HG02588 (cell line): ENCODE measurements at regions not wholly inside any gene's neighbourhood (a gene's known extent, or its start where the extent isn't known, plus 50 kb on each side); places are given as distances from the start of the nearest gene placed in this dataset.

Source experiments
- ATAC-seq: cut with Tn5 transposase; IDR thresholded peaks from one replicate; pipeline ENCODE4 v1.9.1; 2021; ENCODE audit warnings: mild to moderate bottlenecking, moderate library complexity; ENCODE audit not compliant: unreplicated experiment

DNA sequence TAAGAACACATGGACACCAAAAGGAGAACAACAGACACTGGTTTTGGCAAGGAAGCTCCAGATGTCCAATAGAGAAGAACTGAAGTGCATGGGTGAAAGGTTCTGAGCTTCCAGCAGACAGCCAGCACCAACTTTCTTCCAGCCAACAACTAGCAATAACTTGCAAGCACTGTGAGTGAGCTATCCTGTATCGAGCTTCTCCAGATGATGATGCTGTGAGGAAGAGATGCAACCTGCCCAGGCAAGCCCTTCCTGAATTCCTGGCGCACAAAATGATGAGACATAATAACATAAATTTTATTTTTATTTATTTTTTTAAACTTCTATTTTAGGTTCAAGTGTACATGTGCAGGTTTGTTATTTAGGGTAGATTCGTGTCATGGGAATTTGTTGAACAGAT, 692.1 kb downstream of the DNAJB9 start:
- ATAC-seq = no peak

- no peak for ATAC-seq
Observed at GRCh38 chr7:109266610-109267009, 696.9 kb downstream of the DNAJB9 start.

DNA sequence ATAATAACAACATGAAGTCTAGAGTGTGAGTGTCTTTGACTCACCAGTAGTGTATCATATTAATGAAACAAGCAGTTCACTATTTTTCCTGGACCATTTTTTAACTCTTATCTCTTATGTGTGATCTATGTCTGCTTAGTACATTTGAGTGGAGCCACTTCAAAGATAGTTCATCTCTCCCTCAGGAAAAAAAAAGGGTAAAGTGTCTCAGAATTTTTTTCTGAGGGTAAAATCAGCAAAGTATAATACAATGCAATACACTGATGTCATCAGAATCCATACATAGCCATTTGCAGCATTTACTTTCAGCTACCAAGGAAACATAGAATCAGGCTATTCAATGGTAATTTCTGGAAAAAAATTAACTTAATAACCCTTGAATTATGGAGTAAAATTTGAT, 706.7 kb downstream of the DNAJB9 start:
- no peak for ATAC-seq

GRCh38 chr7:109282726-109283125, 713.1 kb downstream of the DNAJB9 start:
- no peak for ATAC-seq

- no peak for ATAC-seq
Observed at GRCh38 chr7:109284943-109285342, 715.3 kb downstream of the DNAJB9 start.

- no peak for ATAC-seq
Observed at GRCh38 chr7:109295158-109295557, 725.5 kb downstream of the DNAJB9 start.

- ATAC-seq = no peak
Observed at GRCh38 chr7:109308816-109309215, 739.1 kb downstream of the DNAJB9 start.

GRCh38 chr7:109309790-109310189, 740.1 kb downstream of the DNAJB9 start:
- no peak for ATAC-seq

- ATAC-seq = no peak
Observed at GRCh38 chr7:109318136-109318535, 748.5 kb downstream of the DNAJB9 start.

- ATAC-seq = no peak
Observed at GRCh38 chr7:109322833-109323232, 753.2 kb downstream of the DNAJB9 start.

- ATAC-seq = no peak
Observed at GRCh38 chr7:109331423-109331822, 761.7 kb downstream of the DNAJB9 start.

DNA sequence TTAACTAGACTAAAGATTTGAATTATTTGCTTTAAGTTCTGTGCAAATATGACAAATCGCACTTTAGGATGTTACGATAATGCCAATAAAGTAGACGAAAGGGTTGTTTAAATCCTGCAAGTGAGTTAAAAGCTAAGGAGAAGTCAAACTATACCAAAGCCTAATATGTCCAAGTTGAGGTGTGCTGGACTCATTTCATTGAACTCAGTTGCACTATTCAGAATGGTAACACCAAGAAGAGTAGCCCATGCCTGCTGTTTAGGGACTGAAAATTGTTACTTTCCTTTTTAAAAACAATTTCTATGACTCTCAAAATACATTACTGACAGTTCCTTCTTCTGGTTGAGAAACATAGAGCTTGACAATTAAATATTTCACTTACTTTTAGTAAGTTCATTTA, 766.3 kb downstream of the DNAJB9 start:
- ATAC-seq = no peak

DNA sequence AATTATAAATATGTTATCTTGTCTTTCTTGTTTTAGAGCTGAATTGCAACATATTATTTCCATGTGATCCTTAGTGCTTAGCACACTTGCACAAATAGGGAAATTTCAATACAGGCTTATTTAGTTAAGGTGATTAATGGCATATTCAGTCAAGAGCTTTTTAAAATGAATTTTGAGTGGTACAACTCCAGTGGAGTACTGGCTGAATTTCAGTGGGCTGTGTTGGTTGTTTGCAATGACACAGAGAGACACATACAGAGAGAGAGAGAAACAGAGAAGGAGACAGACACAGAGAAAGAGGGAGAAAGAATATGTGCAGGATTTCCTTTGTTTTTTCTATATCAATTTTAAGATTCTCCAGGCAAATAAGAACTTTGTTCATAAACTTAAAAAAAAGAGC, 766.9 kb downstream of the DNAJB9 start:
- no peak for ATAC-seq

DNA sequence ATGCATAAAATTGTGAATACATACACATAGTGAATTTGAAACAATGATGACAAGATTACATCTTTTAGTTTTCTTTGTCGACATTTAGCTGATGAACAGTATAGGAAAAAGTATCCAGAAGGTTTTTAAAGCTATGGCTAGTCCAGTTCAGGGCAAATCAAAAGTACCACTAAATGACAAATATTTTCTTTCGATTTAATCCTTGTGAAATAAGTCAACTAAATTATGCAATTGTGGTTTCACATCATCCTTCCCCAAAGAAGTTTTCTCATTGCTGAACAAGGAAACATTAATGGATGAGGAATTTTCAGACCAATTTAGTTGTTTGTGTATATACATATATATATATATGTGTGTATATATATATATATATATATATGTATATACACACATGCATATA, 774.0 kb downstream of the DNAJB9 start:
- no peak for ATAC-seq

DNA sequence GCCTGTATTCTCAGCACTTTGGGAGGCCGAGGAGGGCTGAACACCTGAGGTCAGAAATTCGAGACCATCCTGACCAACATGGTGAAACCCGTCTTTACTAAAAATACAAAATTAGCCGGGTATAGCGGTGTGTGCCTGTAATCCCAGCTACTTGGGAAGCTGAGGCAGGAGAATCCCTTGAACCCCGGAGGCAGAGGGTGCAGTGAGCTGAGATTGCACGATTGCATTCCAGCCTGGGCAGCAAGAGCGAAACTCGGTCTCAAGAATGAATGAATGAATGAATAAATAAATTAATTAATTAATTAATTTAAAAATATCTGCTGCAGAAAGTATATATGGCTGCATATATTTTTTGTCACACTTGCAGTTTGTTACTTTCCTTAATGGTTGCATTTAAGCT, 781.8 kb downstream of the DNAJB9 start:
- no peak for ATAC-seq

DNA sequence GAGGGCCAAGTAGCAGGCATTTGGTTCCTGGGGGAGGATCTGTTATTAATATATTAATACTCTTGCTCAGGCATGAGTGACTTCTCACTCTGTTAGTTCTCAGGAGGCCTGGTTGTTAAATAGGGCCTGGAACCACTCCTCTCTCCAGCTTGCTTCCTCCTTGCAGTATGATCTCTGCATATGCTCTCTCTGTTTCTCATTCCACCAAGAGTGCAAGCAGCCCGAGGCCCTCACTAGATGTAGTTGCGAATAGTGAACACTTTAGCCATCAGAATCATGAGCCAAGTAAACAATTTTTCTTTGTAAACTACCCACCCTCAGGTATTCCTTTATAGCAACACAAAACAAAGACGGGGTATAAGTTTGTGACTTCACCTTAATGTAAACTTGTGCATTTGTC, 784.3 kb downstream of the DNAJB9 start:
- no peak for ATAC-seq

- no peak for ATAC-seq
Observed at GRCh38 chr7:109354552-109354951, 784.9 kb downstream of the DNAJB9 start.

- no peak for ATAC-seq
Observed at GRCh38 chr7:109375823-109376222, 806.1 kb downstream of the DNAJB9 start.

DNA sequence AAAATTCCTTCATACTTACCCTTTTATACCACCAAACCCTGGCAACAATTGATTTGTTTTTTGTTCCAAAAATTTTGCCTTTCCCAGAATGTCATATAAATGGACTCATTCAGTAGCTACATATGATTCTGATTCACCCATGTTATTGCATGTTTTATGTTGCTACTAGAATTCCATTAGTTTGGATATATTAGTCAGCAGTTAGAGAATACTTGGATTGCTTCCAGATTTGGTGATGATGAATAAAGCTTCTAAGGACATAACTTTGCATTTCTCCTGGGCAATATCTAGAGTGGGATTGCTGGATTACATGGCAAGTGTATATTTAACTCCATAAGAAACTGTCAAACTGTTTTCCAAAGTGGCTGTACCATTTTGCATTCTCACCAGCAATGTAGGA, 806.9 kb downstream of the DNAJB9 start:
- ATAC-seq = no peak

DNA sequence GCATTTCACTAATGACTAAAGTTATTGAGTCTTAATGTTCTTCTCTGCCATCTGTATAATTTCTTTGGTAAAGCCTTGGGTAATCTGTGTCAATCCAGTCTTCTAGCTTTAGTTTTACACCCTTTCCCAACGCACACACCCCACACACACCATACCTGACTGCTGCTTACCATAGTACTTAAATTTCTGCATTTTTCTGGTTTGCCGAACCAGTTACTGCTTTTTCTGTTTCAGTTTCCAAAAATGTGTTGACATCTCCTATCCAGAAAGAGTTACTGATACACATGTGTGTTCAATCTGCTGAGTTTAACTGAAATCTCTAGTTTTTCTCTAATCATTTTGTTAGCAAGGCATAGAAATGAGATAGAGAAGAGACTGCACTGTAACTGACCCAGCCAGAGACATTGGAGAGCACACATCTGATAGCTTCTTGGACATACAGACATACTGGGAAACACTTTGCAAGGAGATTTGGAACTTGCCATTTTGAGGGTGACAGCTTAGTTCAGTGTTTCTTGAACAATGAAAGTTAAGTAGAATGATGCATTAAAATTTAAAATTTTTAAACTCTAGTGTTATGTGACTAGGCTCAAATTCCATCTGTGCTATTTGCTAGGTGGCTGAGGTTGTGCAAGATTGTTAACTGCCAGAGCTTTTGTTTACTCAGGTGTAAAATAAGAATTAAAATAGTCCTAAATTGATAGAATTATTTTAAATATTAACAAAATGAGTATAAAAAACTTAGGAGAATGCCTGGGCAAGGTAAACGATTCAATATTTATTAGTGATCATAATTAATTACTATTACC, 807.6 kb downstream of the DNAJB9 start:
- ATAC-seq = no peak

DNA sequence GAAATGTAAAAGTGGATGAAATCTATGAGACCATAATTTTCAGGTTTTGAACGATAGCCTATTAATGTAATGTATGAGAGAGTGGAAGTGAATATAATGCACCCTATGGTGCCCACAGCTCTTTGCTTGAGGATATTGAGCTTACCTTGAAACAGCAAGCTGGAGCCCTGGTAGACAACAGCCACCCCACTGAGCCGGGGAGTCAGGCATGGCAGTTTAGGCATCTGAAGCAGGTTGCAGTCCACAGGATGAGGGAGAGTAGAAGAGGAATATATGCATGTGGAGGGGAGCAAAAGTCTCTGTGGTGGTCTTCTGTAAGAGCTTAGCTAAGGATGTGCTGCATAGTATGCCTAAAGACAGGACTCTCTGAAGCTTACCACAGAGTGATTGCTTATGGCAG, 817.3 kb downstream of the DNAJB9 start:
- no peak for ATAC-seq

DNA sequence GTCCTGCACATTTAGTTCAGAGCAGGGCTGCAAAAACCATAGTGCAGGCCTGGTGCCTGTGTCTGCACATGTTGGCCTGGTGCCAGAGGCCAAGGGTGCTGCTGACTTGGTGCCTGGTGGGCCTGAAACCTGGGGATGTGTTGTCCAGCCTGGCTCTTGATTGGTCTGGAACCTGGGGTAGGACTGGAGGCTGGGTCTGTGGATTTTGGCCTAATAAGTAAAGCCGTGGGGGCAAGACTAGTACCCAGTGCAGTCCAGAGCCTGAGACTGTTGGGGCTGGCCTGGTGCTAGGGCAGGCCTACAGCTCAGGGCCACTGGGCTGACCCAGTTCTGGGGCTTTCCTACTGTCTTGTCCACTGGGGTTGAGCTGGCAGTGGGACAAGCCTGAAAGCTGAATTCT, 817.9 kb downstream of the DNAJB9 start:
- ATAC-seq = no peak

GRCh38 chr7:109391240-109391639, 821.6 kb downstream of the DNAJB9 start:
- ATAC-seq = no peak
